ENCODE measurements at regions not wholly inside any gene's neighbourhood (a gene's known extent, or its start where the extent isn't known, plus 50 kb on each side); places are given as distances from the start of the nearest gene placed in this dataset.
"Not testable (repeated sequence)": the region's sequence is repeated elsewhere in the genome, so short reads cannot be mapped to it uniquely, and the experiment has no call there.

DNA sequence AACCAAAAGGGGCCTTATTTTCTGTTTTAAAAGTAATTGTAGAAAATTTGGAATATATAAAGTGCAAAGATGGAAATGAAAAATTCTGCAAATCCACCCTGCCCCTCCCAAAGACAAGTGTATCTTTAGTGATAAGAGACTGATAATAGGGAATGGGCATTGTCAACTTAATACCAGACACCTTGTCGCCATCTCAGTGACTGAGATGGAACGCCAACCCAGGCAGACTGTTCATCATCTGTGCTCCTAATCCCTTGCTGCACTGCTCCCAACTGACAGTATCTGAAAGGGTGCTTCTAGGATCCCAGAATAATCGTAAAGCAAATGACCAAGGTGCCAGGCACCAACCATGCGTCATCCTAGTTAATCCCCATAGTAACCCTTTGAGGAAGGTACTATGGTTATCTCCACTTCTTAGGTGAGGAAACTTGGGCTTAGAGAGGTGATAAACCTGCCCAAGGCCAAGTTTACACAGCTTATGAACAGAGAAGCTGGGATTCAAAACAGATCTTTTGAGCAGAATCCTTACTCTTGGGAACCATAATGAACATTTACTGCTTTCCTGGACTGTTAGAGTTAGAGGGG, 583.7 kb downstream of the GATA3 start:
- DNase-seq (ENCODE audit: low read depth in 4 of 4, low spot score in 2 of 4), result no peak

- DNase-seq (ENCODE audit: low read depth in 4 of 4, low spot score in 2 of 4), result no peak
Measured at GRCh38 chr10:8639486-8640185, 585.1 kb downstream of the GATA3 start.

DNA sequence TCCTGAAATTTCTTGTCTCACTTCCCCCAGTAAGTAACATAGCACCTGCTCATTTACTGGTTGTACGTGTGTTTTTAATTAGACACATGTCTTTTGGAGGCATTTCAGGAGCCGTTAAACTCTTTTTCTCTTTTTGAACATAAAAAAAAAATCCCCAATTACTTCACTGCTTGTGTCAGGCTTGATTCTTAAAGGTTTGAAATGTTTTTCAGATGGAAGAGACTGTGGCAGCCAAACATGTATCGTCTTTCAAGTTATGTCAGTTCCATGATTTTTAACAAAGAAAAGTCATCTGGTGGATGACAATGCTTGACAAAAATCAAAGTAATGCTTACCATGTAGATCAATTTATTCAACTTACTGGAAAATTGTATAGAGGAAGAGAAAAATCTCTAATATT, 585.8 kb downstream of the GATA3 start:
- no peak for DNase-seq (ENCODE audit: low read depth in 4 of 4, low spot score in 2 of 4)

- DNase-seq (ENCODE audit: low read depth in 4 of 4, low spot score in 2 of 4), result no peak
Measured at GRCh38 chr10:8640878-8641277, 586.4 kb downstream of the GATA3 start.

GRCh38 chr10:8656261-8656660, 601.8 kb downstream of the GATA3 start:
- no peak for DNase-seq (ENCODE audit: low read depth in 4 of 4, low spot score in 2 of 4)

DNA sequence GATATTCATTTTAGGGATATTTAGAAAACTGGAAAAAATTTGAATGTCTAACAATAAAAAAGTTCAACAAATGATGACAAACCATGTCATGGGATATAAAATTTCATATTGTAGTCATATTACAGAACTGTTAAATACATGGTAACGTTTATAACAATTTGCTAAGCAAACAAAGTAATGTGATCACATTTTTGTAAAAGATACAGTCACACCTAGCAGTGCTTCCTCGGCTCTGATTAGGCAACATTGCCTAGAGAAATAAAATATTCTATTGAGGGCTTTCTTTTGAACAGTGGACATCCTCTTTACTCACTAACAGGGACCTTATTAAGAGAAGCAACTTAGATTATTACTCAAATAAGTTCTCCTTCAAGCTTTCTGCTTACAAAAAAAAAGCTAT, 605.5 kb downstream of the GATA3 start:
- no peak for DNase-seq (ENCODE audit: low read depth in 4 of 4, low spot score in 2 of 4)

DNA sequence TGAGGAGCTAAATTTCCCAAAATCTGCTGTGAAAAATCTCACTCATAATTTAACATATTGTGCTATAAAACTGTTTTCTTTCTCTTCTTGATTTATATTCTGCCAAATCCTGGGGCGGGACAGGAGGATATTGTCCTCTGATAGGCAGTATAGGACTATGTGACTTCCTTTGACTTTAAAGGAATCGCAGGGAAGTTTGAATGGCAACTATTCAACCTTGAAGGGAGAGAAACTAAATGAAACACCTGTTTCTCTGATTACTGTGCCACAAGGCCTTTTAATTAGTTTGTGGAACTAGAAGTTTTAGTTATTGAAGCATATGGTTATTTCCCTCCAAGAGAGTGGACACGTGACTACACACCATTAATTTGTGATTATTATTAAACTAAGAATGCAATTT, 607.4 kb downstream of the GATA3 start:
- no peak for DNase-seq (ENCODE audit: low read depth in 4 of 4, low spot score in 2 of 4)

DNA sequence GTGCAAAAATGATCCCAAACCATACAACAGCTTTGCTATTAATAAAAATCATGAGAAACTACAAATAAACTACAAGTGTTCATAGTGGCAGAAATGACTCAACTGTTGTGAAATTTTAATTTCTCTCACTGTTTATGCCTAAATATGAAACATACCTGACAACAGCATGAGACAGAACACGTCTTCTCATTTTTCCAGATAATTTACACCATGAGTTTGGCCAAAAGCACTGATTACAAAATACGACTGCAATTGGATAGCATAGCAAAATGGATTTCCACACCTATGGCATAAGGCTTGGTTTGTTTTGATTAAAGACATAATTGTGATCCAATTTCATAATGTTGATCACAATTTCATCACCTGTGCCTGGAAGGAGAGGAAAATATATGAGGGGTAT, 608.6 kb downstream of the GATA3 start:
- no peak for DNase-seq (ENCODE audit: low read depth in 4 of 4, low spot score in 2 of 4)

DNA sequence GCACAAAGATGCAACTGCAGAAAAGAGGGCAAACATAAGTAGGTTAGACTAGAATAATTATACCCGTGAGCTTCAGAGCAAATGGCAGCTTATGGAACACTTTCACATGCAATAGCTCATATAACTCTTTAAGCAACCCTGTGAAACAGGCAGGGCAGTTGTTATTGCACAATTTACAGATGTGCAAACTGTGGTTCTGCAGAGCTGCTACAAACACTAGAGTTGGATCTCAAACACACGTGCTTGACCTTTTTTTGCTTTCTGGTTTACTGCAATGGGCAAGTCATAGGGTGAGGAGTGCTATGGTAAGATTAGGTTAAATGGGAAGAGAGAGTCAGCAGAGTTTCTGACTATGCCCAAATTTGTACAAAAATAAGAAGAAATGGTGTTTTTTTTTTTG, 610.8 kb downstream of the GATA3 start:
- no peak for DNase-seq (ENCODE audit: low read depth in 4 of 4, low spot score in 2 of 4)

GRCh38 chr10:8670461-8670860, 616.0 kb downstream of the GATA3 start:
- no peak for DNase-seq (ENCODE audit: low read depth in 4 of 4, low spot score in 2 of 4)

DNA sequence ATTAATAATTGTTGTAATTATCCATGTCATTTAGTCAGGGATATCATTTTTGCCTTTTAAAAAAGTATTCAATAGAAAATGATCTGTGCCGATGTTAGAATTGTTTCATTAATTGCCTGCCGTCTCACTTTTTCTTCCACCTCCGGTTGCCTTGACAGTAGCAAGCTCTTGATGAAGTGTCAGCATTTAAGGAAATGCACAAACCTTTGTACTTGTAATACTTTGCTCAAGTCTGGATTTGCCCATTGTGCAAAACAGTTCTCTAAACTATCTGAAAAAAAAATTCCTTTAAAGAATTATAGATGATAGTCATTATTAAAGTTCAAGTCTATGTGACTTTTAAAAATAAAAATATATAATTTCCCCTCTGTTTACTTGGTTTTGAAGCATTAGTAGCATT, 619.7 kb downstream of the GATA3 start:
- no peak for DNase-seq (ENCODE audit: low read depth in 4 of 4, low spot score in 2 of 4)

- no peak for DNase-seq (ENCODE audit: low read depth in 4 of 4, low spot score in 2 of 4)
Measured at GRCh38 chr10:8677642-8678041, 623.2 kb downstream of the GATA3 start.

- DNase-seq (ENCODE audit: low read depth in 4 of 4, low spot score in 2 of 4), result not testable (repeated sequence)
Measured at GRCh38 chr10:8684916-8685315, 630.4 kb downstream of the GATA3 start.

DNA sequence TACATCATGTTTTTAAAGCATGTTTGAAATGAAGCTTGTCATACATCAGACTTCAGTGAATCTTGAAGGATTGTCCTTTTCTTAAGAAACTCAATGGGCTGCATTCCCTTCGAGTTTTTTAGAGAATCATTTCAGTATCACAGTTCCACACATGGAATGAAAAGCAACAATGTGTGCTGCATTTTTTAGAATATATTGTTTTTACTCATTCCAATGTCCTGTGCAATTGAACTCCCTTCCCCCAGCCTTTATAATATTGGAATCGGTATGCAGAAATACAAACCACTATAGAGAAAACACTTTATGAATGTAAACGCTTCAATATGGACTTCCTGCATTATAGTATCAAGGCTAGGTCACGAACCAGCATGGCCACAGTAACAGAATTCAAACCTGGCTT, 634.4 kb downstream of the GATA3 start:
- DNase-seq (ENCODE audit: low read depth in 4 of 4, low spot score in 2 of 4), result no peak

DNA sequence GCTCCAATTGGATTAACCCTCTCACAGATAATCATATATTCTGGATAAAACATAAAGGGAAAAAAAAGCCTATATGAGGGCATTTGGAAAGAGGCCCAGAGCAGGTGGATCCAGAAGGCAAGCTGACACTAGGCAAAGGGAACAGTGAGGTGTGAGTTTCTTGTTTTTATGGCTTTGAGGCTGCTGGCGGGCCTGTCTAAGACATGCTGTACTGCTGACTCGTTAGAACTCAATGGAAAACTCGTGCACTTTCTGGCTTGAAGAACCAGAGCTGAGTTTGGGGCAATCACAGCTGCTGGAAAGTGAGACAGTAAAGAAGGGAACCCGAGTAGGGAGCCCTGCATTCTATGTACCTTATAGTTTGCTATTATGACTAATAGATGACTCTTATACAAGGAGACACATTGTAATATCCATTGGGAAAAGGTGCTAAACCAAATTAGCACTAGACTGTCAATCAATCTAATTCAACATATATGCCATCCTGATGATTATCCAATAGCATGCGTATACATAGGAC, 637.1 kb downstream of the GATA3 start:
- no peak for DNase-seq (ENCODE audit: low read depth in 4 of 4, low spot score in 2 of 4)

DNA sequence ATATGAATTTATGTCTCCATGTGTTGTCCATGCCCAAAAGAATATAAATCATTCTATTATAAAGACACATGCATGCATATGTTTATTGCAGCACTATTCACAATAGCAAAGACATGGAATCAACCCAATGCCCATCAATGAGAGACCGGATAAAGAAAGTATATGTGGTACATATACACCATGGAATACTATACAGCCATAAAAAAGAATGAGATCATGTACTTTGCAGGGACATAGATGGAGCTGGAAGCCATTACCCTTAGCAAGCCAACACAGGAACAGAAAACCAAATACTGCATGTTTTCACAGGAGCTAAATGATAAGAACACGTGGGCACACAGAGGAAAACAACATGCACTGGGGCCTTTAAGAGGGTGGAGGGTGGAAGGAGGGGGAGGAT, 639.1 kb downstream of the GATA3 start:
- not testable (repeated sequence) for DNase-seq (ENCODE audit: low read depth in 4 of 4, low spot score in 2 of 4)

DNA sequence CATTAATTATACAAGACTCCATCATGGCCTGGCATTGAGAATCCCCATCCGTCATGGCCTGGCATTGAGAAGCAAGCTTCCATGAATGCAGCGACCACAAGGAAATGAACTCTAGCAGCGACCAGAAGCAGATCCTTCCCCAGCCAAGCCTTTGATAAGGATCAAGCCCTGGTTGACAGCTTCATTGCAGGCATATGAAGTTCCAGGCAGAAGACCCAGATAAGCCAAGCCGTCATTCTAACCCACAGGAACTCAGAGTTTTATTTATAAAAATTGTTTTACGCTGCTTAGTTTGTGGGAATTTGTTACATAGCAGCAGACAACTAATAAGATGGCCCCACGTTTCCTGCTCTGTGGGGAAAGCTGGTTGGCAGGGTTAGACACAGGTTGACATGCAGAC, 642.3 kb downstream of the GATA3 start:
- no peak for DNase-seq (ENCODE audit: low read depth in 4 of 4, low spot score in 2 of 4)

- DNase-seq (ENCODE audit: low read depth in 4 of 4, low spot score in 2 of 4), result no peak
Measured at GRCh38 chr10:8700689-8701088, 646.2 kb downstream of the GATA3 start.

GRCh38 chr10:8702181-8702580, 647.7 kb downstream of the GATA3 start:
- no peak for DNase-seq (ENCODE audit: low read depth in 4 of 4, low spot score in 2 of 4)

- DNase-seq (ENCODE audit: low read depth in 4 of 4, low spot score in 2 of 4), result no peak
Measured at GRCh38 chr10:8705415-8705814, 650.9 kb downstream of the GATA3 start.

- no peak for DNase-seq (ENCODE audit: low read depth in 4 of 4, low spot score in 2 of 4)
Measured at GRCh38 chr10:8712656-8713055, 658.2 kb downstream of the GATA3 start.

GRCh38 chr10:8719971-8720370, 665.5 kb downstream of the GATA3 start:
- DNase-seq (ENCODE audit: low read depth in 4 of 4, low spot score in 2 of 4), result no peak

GRCh38 chr10:8721650-8722049, 667.2 kb downstream of the GATA3 start:
- no peak for DNase-seq (ENCODE audit: low read depth in 4 of 4, low spot score in 2 of 4)

All from left renal cortex interstitium (tissue), 4 donors.